ENCODE measurements at regions not wholly inside any gene's neighbourhood (a gene's known extent, or its start where the extent isn't known, plus 50 kb on each side); places are given as distances from the start of the nearest gene placed in this dataset.

GRCh38 chr20:12166053-12166717 is 248.5 kb downstream of the BTBD3 start:
- no peak overlapping the region for H3K9ac ChIP-seq (ENCODE audit: low read depth in 1 of 2, low read length in 2 of 2)
- TF ChIP-seq RAD21 (IDR thresholded peaks at IDR 0.05) (no peak), NR2F2 (IDR thresholded peaks at IDR 0.05) (no peak)
- H3K9me3 ChIP-seq (ENCODE audit: control insufficient read depth in 4 of 4, low read length in 3 of 4) = peaks cover 0 to 4% (median 1%) of the 10 kb centered on the region in 4 donors
- no peaks in the 10 kb centered on the region for H3K36me3 ChIP-seq (ENCODE audit: control insufficient read depth in 4 of 4, insufficient read depth in 3 of 4, low read depth in 1 of 4, low read length in 3 of 4)
- no peaks in the 10 kb centered on the region for H3K4me1 ChIP-seq (ENCODE audit: control insufficient read depth in 4 of 4, insufficient read depth in 4 of 4, low read length in 3 of 4)
- 70% methylated on average over 4 of the region's 4 CpGs for WGBS
- no peaks in the 10 kb centered on the region for H3K27me3 ChIP-seq (ENCODE audit: control insufficient read depth in 4 of 4, insufficient read depth in 4 of 4, low read length in 3 of 4)
- no peak overlapping the region for H3K27ac ChIP-seq (ENCODE audit: low read depth in 1 of 2, low read length in 2 of 2)
- DNase-seq (ENCODE audit: low spot score) = no peak
- H3K4me3 ChIP-seq (ENCODE audit: low read depth in 1 of 3, low read length in 3 of 3) = no peak overlapping the region

GRCh38 chr20:12170406-12170805 is 252.7 kb downstream of the BTBD3 start:
- Histone ChIP-seq H3K27ac (ENCODE audit: low read depth in 1 of 2, low read length in 2 of 2) (no peak overlapping the region), H3K36me3 (ENCODE audit: control insufficient read depth in 4 of 4, insufficient read depth in 3 of 4, low read depth in 1 of 4, low read length in 3 of 4) (no peaks in the 10 kb centered on the region), H3K4me1 (ENCODE audit: control insufficient read depth in 4 of 4, insufficient read depth in 4 of 4, low read length in 3 of 4) (no peaks in the 10 kb centered on the region), H3K9ac (ENCODE audit: low read depth in 1 of 2, low read length in 2 of 2) (no peak overlapping the region), H3K27me3 (ENCODE audit: control insufficient read depth in 4 of 4, insufficient read depth in 4 of 4, low read length in 3 of 4) (no peaks in the 10 kb centered on the region), H3K4me3 (ENCODE audit: low read depth in 1 of 3, low read length in 3 of 3) (no peak overlapping the region), H3K9me3 (ENCODE audit: control insufficient read depth in 4 of 4, low read length in 3 of 4) (peaks cover 0 to 4% (median 1%) of the 10 kb centered on the region in 4 donors)
- no peak for DNase-seq (ENCODE audit: low spot score)
- WGBS = 70% methylated on average over 1 of the region's 1 CpG
- TF ChIP-seq EGR1 (IDR thresholded peaks at IDR 0.05; ENCODE audit: low read depth in 2 of 2) (no peak), FOXA1 (IDR thresholded peaks at IDR 0.05) (no peak), CTCF (IDR thresholded peaks at IDR 0.05; ENCODE audit: low read depth, low read length, missing input control) (no peak), HNF4G (IDR thresholded peaks at IDR 0.05) (no peak), HNF4A (conservative IDR thresholded peaks at IDR 0.05) (no peak), YY1 (IDR thresholded peaks at IDR 0.05) (no peak), ZBTB33 (IDR thresholded peaks at IDR 0.05) (no peak), FOXA2 (IDR thresholded peaks at IDR 0.05) (no peak), SP1 (IDR thresholded peaks at IDR 0.05) (no peak), RXRA (IDR thresholded peaks at IDR 0.05) (no peak), REST (IDR thresholded peaks at IDR 0.05) (no peak), MAX (IDR thresholded peaks at IDR 0.05) (no peak), RAD21 (IDR thresholded peaks at IDR 0.05) (no peak)
